ENCODE measurements at regions not wholly inside any gene's neighbourhood (a gene's known extent, or its start where the extent isn't known, plus 50 kb on each side); places are given as distances from the start of the nearest gene placed in this dataset.

DNA sequence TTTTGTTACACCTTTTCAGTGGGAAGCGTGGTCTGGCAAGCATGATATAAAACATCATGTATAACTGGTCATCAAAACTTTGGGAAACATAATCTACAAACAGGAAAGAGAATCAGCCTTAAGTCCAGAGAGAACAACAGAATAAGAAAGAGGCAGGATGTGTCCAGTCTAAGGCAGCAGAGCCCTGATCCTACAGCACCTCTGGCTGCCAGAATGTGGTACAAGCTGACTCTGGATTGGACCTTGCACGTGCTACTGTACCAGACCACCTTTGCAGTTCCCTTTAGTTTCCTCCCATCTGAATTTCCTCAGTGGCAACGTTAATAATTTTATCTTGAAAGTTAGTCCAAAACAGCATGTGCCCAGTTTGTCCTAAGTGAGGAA is 824.6 kb upstream of the IGFBP3 start:
- ChIA-PET CTCF (no interaction called here), POLR2A (no interaction called here)
- no peaks in the 10 kb centered on the region for H3K4me1 Mint-ChIP-seq
- no peaks in the 10 kb centered on the region for H3K27me3 Mint-ChIP-seq
- no peaks in the 10 kb centered on the region for H3K36me3 ChIP-seq (replicated peaks in 1 of 2; ENCODE audit: control extremely low read depth in 1 of 2, control insufficient read depth in 1 of 2, extremely low read depth in 1 of 2, insufficient read depth in 2 of 2, low read length in 1 of 2)
- H3K4me3 Mint-ChIP-seq, result no peak overlapping the region
- no peaks in the 10 kb centered on the region for H4K20me1 ChIP-seq (ENCODE audit: control insufficient read depth, insufficient read depth, low read length, poor library complexity, severe bottlenecking)
- no peak overlapping the region for H3K4me3 ChIP-seq (ENCODE audit: control extremely low read depth in 1 of 5, extremely low read depth in 1 of 5, insufficient read depth in 1 of 5, low read depth in 2 of 5, low read length in 4 of 5)
- H3K27ac Mint-ChIP-seq, result no peak overlapping the region
- H3K9ac ChIP-seq (ENCODE audit: low read length), result no peak overlapping the region
- intact Hi-C loops (cut with micrococcal nuclease), result no loop called here
- no peak overlapping the region for H3K27ac ChIP-seq (ENCODE audit: low read length in 2 of 2)
- DNase-seq, result no peak
- ATAC-seq (ENCODE audit: low read depth), result no peak
- H3K27me3 ChIP-seq (replicated peaks in 1 of 4; ENCODE audit: control extremely low read depth in 1 of 4, control insufficient read depth in 3 of 4, insufficient read depth in 4 of 4, low read length in 3 of 4), result no peaks in the 10 kb centered on the region
- no peaks in the 10 kb centered on the region for H3K9me3 Mint-ChIP-seq (ENCODE audit: insufficient read depth)
- WGBS (ENCODE audit: insufficient coverage), result 90% methylated on average over 1 of the region's 3 CpGs
- no peaks in the 10 kb centered on the region for H3K79me2 ChIP-seq (ENCODE audit: control insufficient read depth, insufficient read depth, low read length)
- H2AFZ ChIP-seq (ENCODE audit: insufficient read depth, low read depth, low read length, poor library complexity, severe bottlenecking), result no peak overlapping the region
- H3K4me2 ChIP-seq (replicated peaks; ENCODE audit: low read depth, low read length, poor library complexity, severe bottlenecking), result no peak overlapping the region
- H3K9me3 ChIP-seq (ENCODE audit: control extremely low read depth in 1 of 3, control insufficient read depth in 2 of 3, insufficient read depth in 1 of 3, low read length in 2 of 3), result no peaks in the 10 kb centered on the region
- H3K4me1 ChIP-seq (ENCODE audit: control insufficient read depth in 2 of 2, insufficient read depth in 2 of 2, low read length in 2 of 2), result no peaks in the 10 kb centered on the region
- TF ChIP-seq, protein P1, sequence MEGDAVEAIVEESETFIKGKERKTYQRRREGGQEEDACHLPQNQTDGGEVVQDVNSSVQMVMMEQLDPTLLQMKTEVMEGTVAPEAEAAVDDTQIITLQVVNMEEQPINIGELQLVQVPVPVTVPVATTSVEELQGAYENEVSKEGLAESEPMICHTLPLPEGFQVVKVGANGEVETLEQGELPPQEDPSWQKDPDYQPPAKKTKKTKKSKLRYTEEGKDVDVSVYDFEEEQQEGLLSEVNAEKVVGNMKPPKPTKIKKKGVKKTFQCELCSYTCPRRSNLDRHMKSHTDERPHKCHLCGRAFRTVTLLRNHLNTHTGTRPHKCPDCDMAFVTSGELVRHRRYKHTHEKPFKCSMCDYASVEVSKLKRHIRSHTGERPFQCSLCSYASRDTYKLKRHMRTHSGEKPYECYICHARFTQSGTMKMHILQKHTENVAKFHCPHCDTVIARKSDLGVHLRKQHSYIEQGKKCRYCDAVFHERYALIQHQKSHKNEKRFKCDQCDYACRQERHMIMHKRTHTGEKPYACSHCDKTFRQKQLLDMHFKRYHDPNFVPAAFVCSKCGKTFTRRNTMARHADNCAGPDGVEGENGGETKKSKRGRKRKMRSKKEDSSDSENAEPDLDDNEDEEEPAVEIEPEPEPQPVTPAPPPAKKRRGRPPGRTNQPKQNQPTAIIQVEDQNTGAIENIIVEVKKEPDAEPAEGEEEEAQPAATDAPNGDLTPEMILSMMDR (IDR thresholded peaks at IDR 0.05), result no peak
- no peak for TF ChIP-seq EZH2 (IDR thresholded peaks at IDR 0.05; ENCODE audit: borderline replicate concordance, insufficient read depth, low read depth, low read length, poor library complexity, severe bottlenecking)

DNA sequence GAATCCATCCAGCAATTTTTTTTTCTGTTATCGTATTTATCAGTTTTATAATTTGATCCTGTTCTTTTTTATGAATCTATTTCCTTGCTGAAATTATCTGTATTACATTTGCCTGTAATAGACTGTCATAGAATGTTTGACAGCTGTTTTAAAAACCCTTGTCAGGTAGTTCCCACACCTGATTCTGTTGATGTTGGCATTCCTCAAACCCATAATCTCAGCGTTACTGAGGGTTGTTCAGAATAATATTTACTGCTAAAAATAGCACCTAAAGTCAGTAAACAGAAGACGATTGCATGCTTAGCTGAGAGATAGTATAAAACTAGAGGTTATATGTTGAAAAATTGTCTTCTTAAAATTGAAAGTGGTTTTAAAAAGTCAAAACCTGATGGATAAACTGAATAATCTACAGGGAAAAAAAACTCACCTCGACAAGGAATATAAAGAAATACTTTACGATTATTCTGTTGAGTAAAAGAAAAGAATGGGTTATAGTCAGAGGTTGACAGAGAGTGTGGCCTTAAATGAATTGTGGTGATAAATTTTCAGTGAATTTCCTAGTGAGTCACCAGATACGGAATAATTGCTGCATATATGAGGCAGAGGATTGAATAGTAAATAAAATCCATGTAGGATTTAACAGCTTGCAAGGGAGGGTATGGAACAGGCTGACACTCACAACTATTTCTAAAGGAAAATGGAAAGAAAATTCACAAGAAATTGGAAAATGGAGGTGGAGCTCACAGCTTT is 824.1 kb upstream of the IGFBP3 start:
- 100% methylated on average over 1 of the region's 6 CpGs for WGBS (ENCODE audit: insufficient coverage)
- Histone ChIP-seq H3K4me1 (ENCODE audit: control insufficient read depth in 2 of 2, insufficient read depth in 2 of 2, low read length in 2 of 2) (no peaks in the 10 kb centered on the region), H3K9ac (ENCODE audit: low read length) (no peak overlapping the region), H4K20me1 (ENCODE audit: control insufficient read depth, insufficient read depth, low read length, poor library complexity, severe bottlenecking) (no peaks in the 10 kb centered on the region), H3K79me2 (ENCODE audit: control insufficient read depth, insufficient read depth, low read length) (no peaks in the 10 kb centered on the region), H3K27me3 (replicated peaks in 1 of 4; ENCODE audit: control extremely low read depth in 1 of 4, control insufficient read depth in 3 of 4, insufficient read depth in 4 of 4, low read length in 3 of 4) (no peaks in the 10 kb centered on the region), H2AFZ (ENCODE audit: insufficient read depth, low read depth, low read length, poor library complexity, severe bottlenecking) (no peak overlapping the region), H3K4me2 (replicated peaks; ENCODE audit: low read depth, low read length, poor library complexity, severe bottlenecking) (no peak overlapping the region), H3K36me3 (replicated peaks in 1 of 2; ENCODE audit: control extremely low read depth in 1 of 2, control insufficient read depth in 1 of 2, extremely low read depth in 1 of 2, insufficient read depth in 2 of 2, low read length in 1 of 2) (no peaks in the 10 kb centered on the region), H3K9me3 (ENCODE audit: control extremely low read depth in 1 of 3, control insufficient read depth in 2 of 3, insufficient read depth in 1 of 3, low read length in 2 of 3) (no peaks in the 10 kb centered on the region), H3K4me3 (ENCODE audit: control extremely low read depth in 1 of 5, extremely low read depth in 1 of 5, insufficient read depth in 1 of 5, low read depth in 2 of 5, low read length in 4 of 5) (no peak overlapping the region), H3K27ac (ENCODE audit: low read length in 2 of 2) (no peak overlapping the region)
- no peaks in the 10 kb centered on the region for H3K4me1 Mint-ChIP-seq
- ChIA-PET CTCF (no interaction called here), POLR2A (no interaction called here)
- no peak overlapping the region for H3K4me3 Mint-ChIP-seq
- H3K27ac Mint-ChIP-seq, result no peak overlapping the region
- TF ChIP-seq EZH2 (IDR thresholded peaks at IDR 0.05; ENCODE audit: borderline replicate concordance, insufficient read depth, low read depth, low read length, poor library complexity, severe bottlenecking), result no peak
- TF ChIP-seq, protein P1 (IDR thresholded peaks at IDR 0.05), result no peak
- H3K27me3 Mint-ChIP-seq, result no peaks in the 10 kb centered on the region
- no peaks in the 10 kb centered on the region for H3K9me3 Mint-ChIP-seq (ENCODE audit: insufficient read depth)
- DNase-seq, result no peak
- ATAC-seq (ENCODE audit: low read depth), result no peak
- intact Hi-C loops (cut with micrococcal nuclease), result no loop called here
